GM12878 (cell line): ENCODE measurements at regions not wholly inside any gene's neighbourhood (a gene's known extent, or its start where the extent isn't known, plus 50 kb on each side); places are given as distances from the start of the nearest gene placed in this dataset.

Experiments used
- ATAC-seq: fragments of 200-7000 bp; cut with Tn5 transposase; 3 replicates; pipeline ENCODE4 v1.9.1; 2020; ENCODE audit warnings: mild to moderate bottlenecking, moderate library complexity
- BruUV-seq: library from RNA; stranded (reverse); fragments of 400-500 nt; replicated peaks from 2 replicates; lab custom pipeline; 2021; lab: Mats Ljungman, UMichigan
- CTCF ChIA-PET: fragments of 300-600 bp; sonication (Branson Sonifier 250); formaldehyde crosslinking; extraction: SDS; loops from one replicate; lab custom pipeline; 2021; ENCODE audit warnings: inconsistent platforms; lab: Yijun Ruan, JAX
- POLR2A ChIA-PET: fragments of 350-600 bp; formaldehyde crosslinking; extraction: SDS; loops from one replicate; lab custom pipeline; 2021; ENCODE audit warnings: inconsistent platforms; lab: Charles Lee
- RAD21 ChIA-PET: fragments of 300-600 bp; sonication (Branson Sonifier 250); formaldehyde crosslinking; loops from one replicate; lab custom pipeline; 2023; ENCODE audit warnings: antibody characterized with exemption; ENCODE audit not compliant: unreplicated experiment; lab: Charles Lee
- SMC1A ChIA-PET: fragments of 300-600 bp; sonication (Branson Sonifier 250); formaldehyde crosslinking; loops from one replicate; lab custom pipeline; 2023; ENCODE audit not compliant: unreplicated experiment, uncharacterized antibody; lab: Charles Lee
- DNase-seq: peaks from one replicate; pipeline ENCODE4 v3.0.0-alpha.2; 2011; ENCODE audit warnings: low read depth, low spot score
- FAIRE-seq: peaks from 3 replicates; lab custom pipeline; 2011; peaks lifted over from hg19 to GRCh38; lab: Jason Lieb, UNC
- H2AFZ ChIP-seq: 2 replicates; pipeline ENCODE4 v1.6.0; 2011; ENCODE audit warnings: low read depth, low read length, control low read depth; ENCODE audit not compliant: control insufficient read depth
- H3K27ac ChIP-seq: 2 replicates; pipeline ENCODE4 v1.5.1; 2011; ENCODE audit warnings: control low read depth; ENCODE audit not compliant: control insufficient read depth, insufficient read depth
- H3K27me3 ChIP-seq, 2 experiments: replicated peaks in 1 of 2; 2 replicates each; pipeline versions ENCODE4 v1.6.0 to v1.6.1; 2011; ENCODE audit warnings: low read length in 1 of 2; ENCODE audit not compliant: control insufficient read depth in 2 of 2, insufficient read depth in 2 of 2
- H3K36me3 ChIP-seq, 2 experiments: 2 replicates each; pipeline ENCODE4 v1.5.1; 2011; ENCODE audit warnings: low read length in 1 of 2; ENCODE audit not compliant: control insufficient read depth in 2 of 2, insufficient read depth in 2 of 2
- H3K4me1 ChIP-seq: 2 replicates; pipeline ENCODE4 v1.6.1; 2011; ENCODE audit warnings: mild to moderate bottlenecking, low read length, moderate library complexity, mixed read lengths; ENCODE audit not compliant: control insufficient read depth, insufficient read depth
- H3K4me2 ChIP-seq: 2 replicates; pipeline ENCODE4 v1.6.0; 2011; ENCODE audit warnings: control low read depth; ENCODE audit not compliant: control insufficient read depth, insufficient read depth
- H3K4me3 ChIP-seq: fragments of 200-600 bp; sonication (generic); 2 replicates; pipeline ENCODE4 v1.5.1; 2016
- H3K79me2 ChIP-seq: 2 replicates; pipeline ENCODE4 v1.6.0; 2011; ENCODE audit warnings: low read length; ENCODE audit not compliant: control insufficient read depth, insufficient read depth
- H3K9ac ChIP-seq: 2 replicates; pipeline ENCODE4 v1.8.0; 2011; ENCODE audit warnings: low read length, control low read depth, mixed read lengths; ENCODE audit not compliant: control insufficient read depth, insufficient read depth
- H3K9me3 ChIP-seq: replicated peaks from 3 replicates; pipeline ENCODE4 v1.5.1; 2011; ENCODE audit warnings: mild to moderate bottlenecking, low read length; ENCODE audit not compliant: control insufficient read depth, insufficient read depth
- H4K20me1 ChIP-seq: 2 replicates; pipeline ENCODE4 v1.6.0; 2011; ENCODE audit not compliant: control insufficient read depth, insufficient read depth
- ATF7 ChIP-seq: fragments of 450-650 bp; IDR thresholded peaks from 2 replicates; pipeline ENCODE4 v1.6.1; 2016; ENCODE audit warnings: low read depth, mild to moderate bottlenecking
- EGR1 ChIP-seq, 2 experiments: IDR thresholded peaks; 1 replicate in 1 of 2; 2 replicates in 1 of 2; pipeline ENCODE4 v1.6.1; 2011 to 2012; ENCODE audit warnings: low read depth in 2 of 2, low read length in 2 of 2, borderline replicate concordance in 1 of 2, mild to moderate bottlenecking in 1 of 2, moderate library complexity in 1 of 2
- GABPA ChIP-seq: IDR thresholded peaks from 2 replicates; pipeline ENCODE4 v1.6.1; 2014; ENCODE audit warnings: antibody characterized with exemption, low read depth, mild to moderate bottlenecking, inconsistent platforms
- IKZF2 ChIP-seq, 2 experiments: fragments of 450-650 bp; IDR thresholded peaks; 2 replicates each; pipeline ENCODE4 v1.6.1; 2017; ENCODE audit warnings: mild to moderate bottlenecking in 2 of 2, moderate library complexity in 2 of 2
- MEF2B ChIP-seq: fragments of 450-650 bp; IDR thresholded peaks from 2 replicates; pipeline ENCODE4 v1.6.1; 2018; ENCODE audit warnings: mild to moderate bottlenecking, moderate library complexity; ENCODE audit not compliant: partially characterized antibody, poor library complexity, severe bottlenecking
- MTA2 ChIP-seq: fragments of 450-650 bp; IDR thresholded peaks from 2 replicates; pipeline ENCODE4 v1.6.1; 2016; ENCODE audit warnings: low read depth, mild to moderate bottlenecking, moderate library complexity
- RFX5 ChIP-seq: IDR thresholded peaks from 2 replicates; pipeline ENCODE4 v1.6.1; 2011; ENCODE audit warnings: low read depth, low read length, improper control_type of control experiment
- SPI1 ChIP-seq: IDR thresholded peaks from 2 replicates; pipeline ENCODE4 v1.6.1; 2011; ENCODE audit warnings: low read depth, mild to moderate bottlenecking, low read length, moderate library complexity, borderline replicate concordance; ENCODE audit not compliant: insufficient read depth
- SREBF2 ChIP-seq: IDR thresholded peaks from 2 replicates; pipeline ENCODE4 v1.6.1; 2012; ENCODE audit warnings: mild to moderate bottlenecking, low read length
- YBX1 ChIP-seq: fragments of 450-650 bp; IDR thresholded peaks from 2 replicates; pipeline ENCODE4 v1.6.1; 2016; ENCODE audit warnings: antibody characterized with exemption
- ZNF207 ChIP-seq: fragments of 450-650 bp; IDR thresholded peaks from 2 replicates; pipeline ENCODE4 v1.6.1; 2014; ENCODE audit warnings: antibody characterized with exemption, mild to moderate bottlenecking, borderline replicate concordance
- WGBS: methylation state at CpG from one replicate; pipeline ENCODE4 v1.1.6; 2016; ENCODE audit warnings: low lambda C conversion rate; ENCODE audit not compliant: insufficient replicate concordance, insufficient coverage; ENCODE audit errors: missing lambda C conversion rate; 5-methylcytosine and 5-hydroxymethylcytosine counted together
- in situ Hi-C: fragments of 300-500 bp; cut with MboI; formaldehyde crosslinking; loops from 9 replicates; pipeline ENCODE4 v1.14.3; 2018; ENCODE audit warnings: mixed read lengths
- intact Hi-C: fragments of 100-400 bp; cut with micrococcal nuclease; formaldehyde crosslinking; loops from one replicate; pipeline ENCODE4 v1.14.2; 2022; ENCODE audit not compliant: unreplicated experiment
- TF ChIP-seq, protein P1 (sequence below): fragments of 450-650 bp; IDR thresholded peaks from 2 replicates; pipeline ENCODE4 v1.6.1; 2017; ENCODE audit warnings: antibody characterized with exemption, mild to moderate bottlenecking, moderate library complexity
- TF ChIP-seq, protein P2 (sequence below): fragments of 450-650 bp; IDR thresholded peaks from 2 replicates; pipeline ENCODE4 v1.6.1; 2017; ENCODE audit warnings: mild to moderate bottlenecking, low read depth, inconsistent platforms; ENCODE audit not compliant: poor library complexity, severe bottlenecking

DNA sequence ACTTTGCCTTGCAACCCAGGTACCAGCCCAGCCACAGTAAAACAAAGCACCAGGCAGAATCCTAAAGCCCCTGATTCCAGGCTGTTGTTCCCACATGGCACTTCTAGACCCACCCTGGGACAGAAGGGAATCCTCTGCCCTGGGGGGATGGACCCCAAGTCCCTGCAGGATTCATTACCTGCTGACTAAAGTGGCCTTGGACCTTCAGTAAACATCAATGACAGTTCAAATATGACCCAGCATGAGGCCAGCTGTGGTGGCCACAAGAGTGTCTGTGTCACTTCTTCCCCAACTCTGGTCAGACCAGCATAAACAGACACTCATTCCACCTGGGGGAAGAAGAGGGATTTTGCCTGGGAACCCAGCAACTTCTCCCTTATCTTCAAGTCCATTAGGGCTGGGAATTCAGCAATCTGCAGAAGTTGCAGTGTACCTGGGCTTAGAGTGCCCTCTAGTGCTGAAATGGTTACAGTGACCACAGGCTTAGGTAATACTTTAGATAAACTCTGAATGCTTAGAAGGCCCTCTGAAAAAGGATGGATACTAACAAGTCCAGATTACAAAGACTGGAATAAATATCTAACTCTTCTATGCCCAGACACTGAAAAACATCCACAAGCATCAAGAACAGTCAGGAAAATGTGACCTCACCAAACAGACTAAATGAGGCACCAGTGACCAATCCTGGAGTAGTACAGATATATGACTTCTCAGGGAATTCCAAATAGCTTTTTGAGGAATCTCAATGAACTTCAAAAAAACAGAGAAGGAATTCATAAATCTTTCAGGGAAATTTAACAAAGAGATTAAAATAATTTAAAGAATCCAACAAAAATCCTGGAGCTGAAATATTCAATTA is 108.5 kb upstream of the TMEM168 start (continued):
- no peak for TF ChIP-seq SREBF2

DNA sequence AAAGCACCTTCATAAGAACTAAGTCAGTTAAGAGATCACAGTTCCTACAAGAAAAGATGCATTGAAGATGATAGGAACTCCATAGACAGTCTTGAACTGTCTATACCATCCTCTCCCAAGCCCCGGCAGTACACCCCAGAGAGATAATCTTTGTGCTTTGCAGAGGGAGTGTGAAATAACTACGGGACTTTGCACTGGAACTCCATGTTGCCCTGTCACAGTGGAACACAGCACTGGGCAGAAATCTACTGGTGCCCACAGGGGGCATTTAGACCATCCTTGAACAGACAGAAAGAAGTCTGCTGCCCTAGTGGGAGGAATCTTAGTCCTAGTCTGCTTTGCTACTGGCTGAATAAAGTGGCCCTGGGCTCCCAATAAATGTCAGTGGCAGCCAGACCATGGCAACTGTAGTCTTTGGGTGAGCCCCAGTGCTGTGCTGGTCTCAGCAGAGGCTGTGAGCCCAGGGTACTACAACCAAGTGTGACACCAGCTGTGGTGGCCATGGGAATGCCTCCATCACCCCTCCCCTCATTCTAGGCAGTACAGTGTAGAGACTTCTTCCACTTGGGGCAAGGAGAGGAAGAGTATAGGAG is 107.7 kb upstream of the TMEM168 start:
- in situ Hi-C loops (loop anchor here (25.0 kb wide), 1 partner anchor 1136 kb away; no protein-coding TSS in a partner anchor), intact Hi-C loops (loop anchor here (1.0 to 10.0 kb wide), 6 partner anchors 76 to 1163 kb away; no protein-coding TSS in a partner anchor)
- Histone ChIP-seq H3K27me3 (no peaks in the 10 kb centered on the region), H2AFZ (no peak overlapping the region), H3K27ac (no peak overlapping the region), H4K20me1 (no peaks in the 10 kb centered on the region), H3K4me1 (no peaks in the 10 kb centered on the region), H3K4me3 (no peak overlapping the region), H3K9ac (no peak overlapping the region), H3K9me3 (no peaks in the 10 kb centered on the region), H3K36me3 (no peaks in the 10 kb centered on the region; a peak in 1 of 4 replicates), H3K79me2 (no peaks in the 10 kb centered on the region), H3K4me2 (no peak overlapping the region)
- DNase-seq (no peak), FAIRE-seq (no peak), ATAC-seq (peak; percentile 51)
- ChIA-PET CTCF (interaction anchor here (1.1 to 5.0 kb wide), 7 partner anchors 18 to 348 kb away, joined by 3 to 46 read pairs (median 4); no protein-coding TSS in a partner anchor), SMC1A (interaction anchor here (1.6 to 3.3 kb wide), 3 partner anchors 99 to 348 kb away, joined by 5 to 13 read pairs (median 5); no protein-coding TSS in a partner anchor), RAD21 (interaction anchor here (1.0 to 1.9 kb wide), 4 partner anchors 344 to 348 kb away, joined by 4 to 12 read pairs (median 6); no protein-coding TSS in a partner anchor), POLR2A (no interaction called here)
- BruUV-seq: no TSS peak
- 50% methylated on average over 2 of the region's 2 CpGs for WGBS
- TF ChIP-seq SPI1 (no peak), IKZF2 (IDR thresholded peaks at IDR 0.05) (no peak), ZNF207 (no peak), GABPA (no peak), MTA2 (no peak), EGR1 (IDR thresholded peaks at IDR 0.05; ENCODE audit: borderline replicate concordance in 1 of 2, low read depth in 2 of 2, low read length in 2 of 2) (no peak), RFX5 (no peak), MEF2B (no peak), SREBF2 (no peak), YBX1 (no peak), ATF7 (no peak)
- TF ChIP-seq, protein P1, sequence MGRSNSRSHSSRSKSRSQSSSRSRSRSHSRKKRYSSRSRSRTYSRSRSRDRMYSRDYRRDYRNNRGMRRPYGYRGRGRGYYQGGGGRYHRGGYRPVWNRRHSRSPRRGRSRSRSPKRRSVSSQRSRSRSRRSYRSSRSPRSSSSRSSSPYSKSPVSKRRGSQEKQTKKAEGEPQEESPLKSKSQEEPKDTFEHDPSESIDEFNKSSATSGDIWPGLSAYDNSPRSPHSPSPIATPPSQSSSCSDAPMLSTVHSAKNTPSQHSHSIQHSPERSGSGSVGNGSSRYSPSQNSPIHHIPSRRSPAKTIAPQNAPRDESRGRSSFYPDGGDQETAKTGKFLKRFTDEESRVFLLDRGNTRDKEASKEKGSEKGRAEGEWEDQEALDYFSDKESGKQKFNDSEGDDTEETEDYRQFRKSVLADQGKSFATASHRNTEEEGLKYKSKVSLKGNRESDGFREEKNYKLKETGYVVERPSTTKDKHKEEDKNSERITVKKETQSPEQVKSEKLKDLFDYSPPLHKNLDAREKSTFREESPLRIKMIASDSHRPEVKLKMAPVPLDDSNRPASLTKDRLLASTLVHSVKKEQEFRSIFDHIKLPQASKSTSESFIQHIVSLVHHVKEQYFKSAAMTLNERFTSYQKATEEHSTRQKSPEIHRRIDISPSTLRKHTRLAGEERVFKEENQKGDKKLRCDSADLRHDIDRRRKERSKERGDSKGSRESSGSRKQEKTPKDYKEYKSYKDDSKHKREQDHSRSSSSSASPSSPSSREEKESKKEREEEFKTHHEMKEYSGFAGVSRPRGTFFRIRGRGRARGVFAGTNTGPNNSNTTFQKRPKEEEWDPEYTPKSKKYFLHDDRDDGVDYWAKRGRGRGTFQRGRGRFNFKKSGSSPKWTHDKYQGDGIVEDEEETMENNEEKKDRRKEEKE: no peak
- TF ChIP-seq, protein P2, sequence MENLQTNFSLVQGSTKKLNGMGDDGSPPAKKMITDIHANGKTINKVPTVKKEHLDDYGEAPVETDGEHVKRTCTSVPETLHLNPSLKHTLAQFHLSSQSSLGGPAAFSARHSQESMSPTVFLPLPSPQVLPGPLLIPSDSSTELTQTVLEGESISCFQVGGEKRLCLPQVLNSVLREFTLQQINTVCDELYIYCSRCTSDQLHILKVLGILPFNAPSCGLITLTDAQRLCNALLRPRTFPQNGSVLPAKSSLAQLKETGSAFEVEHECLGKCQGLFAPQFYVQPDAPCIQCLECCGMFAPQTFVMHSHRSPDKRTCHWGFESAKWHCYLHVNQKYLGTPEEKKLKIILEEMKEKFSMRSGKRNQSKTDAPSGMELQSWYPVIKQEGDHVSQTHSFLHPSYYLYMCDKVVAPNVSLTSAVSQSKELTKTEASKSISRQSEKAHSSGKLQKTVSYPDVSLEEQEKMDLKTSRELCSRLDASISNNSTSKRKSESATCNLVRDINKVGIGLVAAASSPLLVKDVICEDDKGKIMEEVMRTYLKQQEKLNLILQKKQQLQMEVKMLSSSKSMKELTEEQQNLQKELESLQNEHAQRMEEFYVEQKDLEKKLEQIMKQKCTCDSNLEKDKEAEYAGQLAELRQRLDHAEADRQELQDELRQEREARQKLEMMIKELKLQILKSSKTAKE: no peak
